ENCODE measurements at regions not wholly inside any gene's neighbourhood (a gene's known extent, or its start where the extent isn't known, plus 50 kb on each side); places are given as distances from the start of the nearest gene placed in this dataset.

DNA sequence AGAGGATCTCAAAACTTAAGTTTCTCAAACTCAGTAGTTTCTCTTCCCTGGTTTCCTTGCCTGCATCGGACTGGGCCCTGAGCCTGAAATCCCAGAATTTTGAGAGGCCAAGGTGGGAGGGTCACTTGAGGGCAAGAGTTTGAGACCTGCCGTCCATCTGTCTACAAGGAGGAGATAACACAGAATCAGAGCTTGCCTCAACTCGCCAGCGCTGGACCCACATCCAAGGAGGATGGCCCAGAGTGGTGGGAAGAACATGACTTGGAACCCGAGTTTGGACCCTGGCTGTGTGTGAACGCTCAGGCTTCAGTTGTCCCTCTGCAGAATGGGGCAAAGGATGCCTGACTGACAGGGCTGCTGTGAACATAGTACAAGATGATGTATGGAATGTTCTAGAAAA is 80.1 kb downstream of the MCFD2 start:
- DNase-seq (ENCODE audit: low read depth, low spot score) (no peak), ATAC-seq (no peak)
- intact Hi-C loops (cut with micrococcal nuclease; ENCODE audit: unreplicated experiment) (no loop called here), in situ Hi-C loops (cut with HindIII; ENCODE audit: low pct_unique_long_range_greater_than_20kb, low sequenced_read_pairs) (no loop called here)
- Histone ChIP-seq H3K27ac (ENCODE audit: low read length) (no peak overlapping the region), H3K27me3 (ENCODE audit: control insufficient read depth, insufficient read depth, low read length) (no peaks in the 10 kb centered on the region), H3K36me3 (ENCODE audit: control insufficient read depth, insufficient read depth, low read length) (no peaks in the 10 kb centered on the region), H3K4me1 (ENCODE audit: control insufficient read depth, insufficient read depth, low read length) (no peaks in the 10 kb centered on the region), H3K9me3 (ENCODE audit: control insufficient read depth, insufficient read depth, low read depth, low read length) (no peaks in the 10 kb centered on the region), H3K4me3 (ENCODE audit: low read depth in 2 of 2, low read length in 2 of 2) (no peak overlapping the region)
- POLR2A ChIA-PET = no interaction called here
- CTCF ChIA-PET = no interaction called here
- no TSS peak for BruUV-seq (replicated peaks)
- TF ChIP-seq TCF7L2 (IDR thresholded peaks at IDR 0.05; ENCODE audit: low read depth, low read length) (no peak), SIN3A (IDR thresholded peaks at IDR 0.05; ENCODE audit: borderline replicate concordance, insufficient read depth, low read depth, low read length) (no peak), POLR2AphosphoS5 (IDR thresholded peaks at IDR 0.05; ENCODE audit: low read depth, low read length) (no peak)
- TF ChIP-seq, protein P1, sequence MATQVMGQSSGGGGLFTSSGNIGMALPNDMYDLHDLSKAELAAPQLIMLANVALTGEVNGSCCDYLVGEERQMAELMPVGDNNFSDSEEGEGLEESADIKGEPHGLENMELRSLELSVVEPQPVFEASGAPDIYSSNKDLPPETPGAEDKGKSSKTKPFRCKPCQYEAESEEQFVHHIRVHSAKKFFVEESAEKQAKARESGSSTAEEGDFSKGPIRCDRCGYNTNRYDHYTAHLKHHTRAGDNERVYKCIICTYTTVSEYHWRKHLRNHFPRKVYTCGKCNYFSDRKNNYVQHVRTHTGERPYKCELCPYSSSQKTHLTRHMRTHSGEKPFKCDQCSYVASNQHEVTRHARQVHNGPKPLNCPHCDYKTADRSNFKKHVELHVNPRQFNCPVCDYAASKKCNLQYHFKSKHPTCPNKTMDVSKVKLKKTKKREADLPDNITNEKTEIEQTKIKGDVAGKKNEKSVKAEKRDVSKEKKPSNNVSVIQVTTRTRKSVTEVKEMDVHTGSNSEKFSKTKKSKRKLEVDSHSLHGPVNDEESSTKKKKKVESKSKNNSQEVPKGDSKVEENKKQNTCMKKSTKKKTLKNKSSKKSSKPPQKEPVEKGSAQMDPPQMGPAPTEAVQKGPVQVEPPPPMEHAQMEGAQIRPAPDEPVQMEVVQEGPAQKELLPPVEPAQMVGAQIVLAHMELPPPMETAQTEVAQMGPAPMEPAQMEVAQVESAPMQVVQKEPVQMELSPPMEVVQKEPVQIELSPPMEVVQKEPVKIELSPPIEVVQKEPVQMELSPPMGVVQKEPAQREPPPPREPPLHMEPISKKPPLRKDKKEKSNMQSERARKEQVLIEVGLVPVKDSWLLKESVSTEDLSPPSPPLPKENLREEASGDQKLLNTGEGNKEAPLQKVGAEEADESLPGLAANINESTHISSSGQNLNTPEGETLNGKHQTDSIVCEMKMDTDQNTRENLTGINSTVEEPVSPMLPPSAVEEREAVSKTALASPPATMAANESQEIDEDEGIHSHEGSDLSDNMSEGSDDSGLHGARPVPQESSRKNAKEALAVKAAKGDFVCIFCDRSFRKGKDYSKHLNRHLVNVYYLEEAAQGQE (IDR thresholded peaks at IDR 0.05; ENCODE audit: insufficient read depth in 1 of 2, low read depth in 2 of 2, low read length in 1 of 2) = no peak
- TF ChIP-seq, protein P2, sequence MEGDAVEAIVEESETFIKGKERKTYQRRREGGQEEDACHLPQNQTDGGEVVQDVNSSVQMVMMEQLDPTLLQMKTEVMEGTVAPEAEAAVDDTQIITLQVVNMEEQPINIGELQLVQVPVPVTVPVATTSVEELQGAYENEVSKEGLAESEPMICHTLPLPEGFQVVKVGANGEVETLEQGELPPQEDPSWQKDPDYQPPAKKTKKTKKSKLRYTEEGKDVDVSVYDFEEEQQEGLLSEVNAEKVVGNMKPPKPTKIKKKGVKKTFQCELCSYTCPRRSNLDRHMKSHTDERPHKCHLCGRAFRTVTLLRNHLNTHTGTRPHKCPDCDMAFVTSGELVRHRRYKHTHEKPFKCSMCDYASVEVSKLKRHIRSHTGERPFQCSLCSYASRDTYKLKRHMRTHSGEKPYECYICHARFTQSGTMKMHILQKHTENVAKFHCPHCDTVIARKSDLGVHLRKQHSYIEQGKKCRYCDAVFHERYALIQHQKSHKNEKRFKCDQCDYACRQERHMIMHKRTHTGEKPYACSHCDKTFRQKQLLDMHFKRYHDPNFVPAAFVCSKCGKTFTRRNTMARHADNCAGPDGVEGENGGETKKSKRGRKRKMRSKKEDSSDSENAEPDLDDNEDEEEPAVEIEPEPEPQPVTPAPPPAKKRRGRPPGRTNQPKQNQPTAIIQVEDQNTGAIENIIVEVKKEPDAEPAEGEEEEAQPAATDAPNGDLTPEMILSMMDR (IDR thresholded peaks at IDR 0.05) = no peak

- ATAC-seq = no peak
- TF ChIP-seq, protein P1 (IDR thresholded peaks at IDR 0.05; ENCODE audit: insufficient read depth in 1 of 2, low read depth in 2 of 2, low read length in 1 of 2) = no peak
- TF ChIP-seq SIN3A (IDR thresholded peaks at IDR 0.05; ENCODE audit: borderline replicate concordance, insufficient read depth, low read depth, low read length) = no peak
- TF ChIP-seq, protein P2 (IDR thresholded peaks at IDR 0.05) = no peak
- H3K27me3 ChIP-seq (ENCODE audit: control insufficient read depth, insufficient read depth, low read length) = no peaks in the 10 kb centered on the region
- in situ Hi-C loops (cut with HindIII; ENCODE audit: low pct_unique_long_range_greater_than_20kb, low sequenced_read_pairs) = no loop called here
- H3K4me1 ChIP-seq (ENCODE audit: control insufficient read depth, insufficient read depth, low read length) = no peaks in the 10 kb centered on the region
- no peak overlapping the region for H3K4me3 ChIP-seq (ENCODE audit: low read depth in 2 of 2, low read length in 2 of 2)
- H3K27ac ChIP-seq (ENCODE audit: low read length) = no peak overlapping the region
- POLR2A ChIA-PET = interaction anchor here (0.6 kb wide), 1 partner anchor 144 kb away, joined by 3 read pairs; no protein-coding TSS in a partner anchor
- no peak for DNase-seq (ENCODE audit: low read depth, low spot score)
- no peaks in the 10 kb centered on the region for H3K9me3 ChIP-seq (ENCODE audit: control insufficient read depth, insufficient read depth, low read depth, low read length)
- CTCF ChIA-PET = no interaction called here
- intact Hi-C loops (cut with micrococcal nuclease; ENCODE audit: unreplicated experiment) = no loop called here
- H3K36me3 ChIP-seq (ENCODE audit: control insufficient read depth, insufficient read depth, low read length) = no peaks in the 10 kb centered on the region
- BruUV-seq (replicated peaks) = no TSS peak
Observed at GRCh38 chr2:46832543-46832942, 83.1 kb downstream of the MCFD2 start.

All from Panc1 (cell line).